H1 (cell line): ENCODE measurements at regions not wholly inside any gene's neighbourhood (a gene's known extent, or its start where the extent isn't known, plus 50 kb on each side); places are given as distances from the start of the nearest gene placed in this dataset.

ENCODE experiments used
- CTCF ChIA-PET: fragments of 300-600 bp; sonication (Branson Sonifier 250); formaldehyde crosslinking; loops from one replicate; lab custom pipeline; 2021; ENCODE audit not compliant: partially characterized antibody; lab: Charles Lee
- POLR2A ChIA-PET: fragments of 300-600 bp; sonication (Branson Sonifier 250); formaldehyde crosslinking; loops from one replicate; lab custom pipeline; 2021; ENCODE audit warnings: inconsistent platforms; ENCODE audit not compliant: partially characterized antibody; lab: Charles Lee
- DNase-seq, 2 experiments: peaks; one replicate each; pipeline versions ENCODE4 v3.0.0 to v3.0.0-alpha.2; 2010 to 2022; ENCODE audit warnings: low spot score in 2 of 2, low read depth in 1 of 2, mixed read lengths in 1 of 2
- FAIRE-seq: peaks from 2 replicates; lab custom pipeline; 2011; peaks lifted over from hg19 to GRCh38; lab: Jason Lieb, UNC
- H2AFZ ChIP-seq: 2 replicates; pipeline ENCODE4 v1.8.1; 2012; ENCODE audit warnings: low read length, inconsistent platforms
- H2AK5ac ChIP-seq: 2 replicates; pipeline ENCODE4 v1.6.1; 2013; ENCODE audit warnings: low read depth, low read length
- H2BK120ac ChIP-seq: replicated peaks from 2 replicates; pipeline ENCODE3; 2013; ENCODE audit warnings: low read depth, low read length, inconsistent platforms
- H2BK12ac ChIP-seq: 2 replicates; pipeline ENCODE4 v1.6.1; 2013; ENCODE audit warnings: low read depth, low read length
- H2BK15ac ChIP-seq: 2 replicates; pipeline ENCODE4 v1.6.1; 2013; ENCODE audit warnings: low read length
- H2BK20ac ChIP-seq: 2 replicates; pipeline ENCODE4 v1.6.1; 2013; ENCODE audit warnings: low read length
- H2BK5ac ChIP-seq: 2 replicates; pipeline ENCODE4 v1.6.1; 2013; ENCODE audit warnings: low read depth, low read length
- H3K14ac ChIP-seq: 2 replicates; pipeline ENCODE4 v1.6.1; 2013; ENCODE audit warnings: inconsistent platforms; ENCODE audit not compliant: insufficient read length
- H3K18ac ChIP-seq: 2 replicates; pipeline ENCODE4 v1.6.1; 2013; ENCODE audit warnings: low read length; ENCODE audit errors: extremely low read depth
- H3K23ac ChIP-seq: 2 replicates; pipeline ENCODE4 v1.6.1; 2013; ENCODE audit warnings: inconsistent platforms; ENCODE audit not compliant: insufficient read length
- H3K23me2 ChIP-seq: 2 replicates; pipeline ENCODE4 v1.6.1; 2013; ENCODE audit warnings: low read depth, low read length
- H3K27ac ChIP-seq: 2 replicates; pipeline ENCODE4 v1.6.1; 2011; ENCODE audit warnings: low read depth, low read length, inconsistent platforms
- H3K27me3 ChIP-seq, 4 experiments: replicated peaks in 1 of 4; 1 replicate in 1 of 4; 2 replicates in 3 of 4; pipeline versions ENCODE4 v1.6.1 to v1.8.1; 2011 to 2013; ENCODE audit warnings: low read length in 3 of 4, mild to moderate bottlenecking in 3 of 4, inconsistent platforms in 2 of 4, mixed read lengths in 2 of 4, moderate library complexity in 1 of 4; ENCODE audit not compliant: control insufficient read depth in 3 of 4, insufficient read depth in 3 of 4; ENCODE audit errors: extremely low read depth in 1 of 4
- H3K36me3 ChIP-seq, 4 experiments: 2 replicates each; pipeline versions ENCODE4 v1.6.1 to v1.8.1; 2011 to 2013; ENCODE audit warnings: mild to moderate bottlenecking in 4 of 4, low read length in 3 of 4, moderate library complexity in 2 of 4, control low read depth in 1 of 4, inconsistent platforms in 1 of 4; ENCODE audit not compliant: insufficient read depth in 4 of 4, control insufficient read depth in 2 of 4
- H3K4ac ChIP-seq: replicated peaks from 2 replicates; pipeline ENCODE3; 2013; ENCODE audit warnings: low read length, low read depth, mixed read lengths, inconsistent platforms; ENCODE audit not compliant: insufficient read length
- H3K4me1 ChIP-seq, 4 experiments: replicated peaks in 1 of 4; 1 replicate in 1 of 4; 2 replicates in 3 of 4; pipeline versions ENCODE4 v1.6.1 to v1.8.1; 2011 to 2013; ENCODE audit warnings: low read length in 3 of 4, inconsistent platforms in 2 of 4, mixed read lengths in 1 of 4; ENCODE audit not compliant: insufficient read depth in 4 of 4, control insufficient read depth in 3 of 4
- H3K4me2 ChIP-seq, 2 experiments: 2 replicates each; pipeline versions ENCODE4 v1.6.1 to v1.8.1; 2011 to 2013; ENCODE audit warnings: low read depth in 2 of 2, low read length in 2 of 2, control low read depth in 1 of 2, inconsistent platforms in 1 of 2, mild to moderate bottlenecking in 1 of 2; ENCODE audit not compliant: insufficient read depth in 1 of 2
- H3K4me3 ChIP-seq, 4 experiments: fragments of 200-600, 300-600 bp in 1 of 4; sonication (generic), shearing (Covaris generic), sonication (Bioruptor Twin) in 1 of 4; 2 replicates each; pipeline versions ENCODE4 v1.5.1 to v1.8.1; 2011 to 2016; ENCODE audit warnings: low read length in 4 of 4, low read depth in 3 of 4, control low read depth in 2 of 4, inconsistent platforms in 2 of 4, mild to moderate bottlenecking in 2 of 4, mixed read lengths in 1 of 4, moderate library complexity in 1 of 4; ENCODE audit not compliant: insufficient read depth in 2 of 4; ENCODE audit errors: extremely low read depth in 1 of 4
- H3K56ac ChIP-seq: replicated peaks from 2 replicates; pipeline ENCODE3; 2013; ENCODE audit warnings: low read depth, mild to moderate bottlenecking, mixed read lengths, low read length, inconsistent platforms; ENCODE audit not compliant: insufficient read length
- H3K79me1 ChIP-seq: 2 replicates; pipeline ENCODE4 v1.6.1; 2013; ENCODE audit warnings: low read depth, low read length, control low read depth
- H3K79me2 ChIP-seq, 2 experiments: 2 replicates each; pipeline versions ENCODE4 v1.6.1 to v1.8.1; 2012 to 2013; ENCODE audit warnings: low read length in 2 of 2, mild to moderate bottlenecking in 2 of 2, inconsistent platforms in 1 of 2; ENCODE audit not compliant: insufficient read depth in 2 of 2, control insufficient read depth in 1 of 2
- H3K9ac ChIP-seq, 4 experiments: replicated peaks in 1 of 4; 1 replicate in 1 of 4; 2 replicates in 3 of 4; pipeline versions ENCODE4 v1.6.1 to v1.8.1; 2011 to 2013; ENCODE audit warnings: low read depth in 3 of 4, low read length in 3 of 4, control low read depth in 2 of 4, mild to moderate bottlenecking in 2 of 4, moderate library complexity in 2 of 4, inconsistent platforms in 1 of 4; ENCODE audit errors: extremely low read depth in 1 of 4
- H3K9me3 ChIP-seq, 2 experiments: 2 replicates each; pipeline versions ENCODE4 v1.6.1 to v1.8.1; 2012 to 2013; ENCODE audit warnings: mild to moderate bottlenecking in 2 of 2, moderate library complexity in 2 of 2, control low read depth in 1 of 2, inconsistent platforms in 1 of 2, low read depth in 1 of 2, low read length in 1 of 2, mixed read lengths in 1 of 2; ENCODE audit not compliant: insufficient read depth in 2 of 2
- H4K20me1 ChIP-seq, 2 experiments: replicated peaks in 1 of 2; 2 replicates each; pipeline versions ENCODE3 to v1.8.1; 2011 to 2013; ENCODE audit warnings: inconsistent platforms in 2 of 2, low read length in 2 of 2, mild to moderate bottlenecking in 1 of 2; ENCODE audit not compliant: insufficient read depth in 2 of 2, control insufficient read depth in 1 of 2
- H4K5ac ChIP-seq: 2 replicates; pipeline ENCODE4 v1.6.1; 2013; ENCODE audit warnings: low read length, low read depth, mixed read lengths, inconsistent platforms; ENCODE audit not compliant: insufficient read length
- H4K8ac ChIP-seq: 2 replicates; pipeline ENCODE4 v1.8.0; 2013; ENCODE audit warnings: mild to moderate bottlenecking, moderate library complexity, low read length, inconsistent platforms; ENCODE audit not compliant: insufficient read depth; ENCODE audit errors: extremely low read depth
- H4K91ac ChIP-seq: replicated peaks from 2 replicates; pipeline ENCODE3; 2013; ENCODE audit warnings: low read length, mixed read lengths, inconsistent platforms; ENCODE audit not compliant: insufficient read length
- CBX5 ChIP-seq: fragments of 300-800, 300-1000 bp; sonication (generic); IDR thresholded peaks from 2 replicates; pipeline ENCODE4 v1.7.1; 2016; ENCODE audit warnings: antibody characterized with exemption, low read length, low read depth
- CTCF ChIP-seq, 3 experiments: IDR thresholded peaks; 1 replicate in 2 of 3; 2 replicates in 1 of 3; pipeline versions ENCODE4 v1.5.1 to v1.6.1; 2011; ENCODE audit warnings: low read length in 3 of 3, mild to moderate bottlenecking in 3 of 3, inconsistent platforms in 2 of 3, low read depth in 1 of 3, moderate library complexity in 1 of 3; ENCODE audit not compliant: insufficient read depth in 1 of 3; ENCODE audit errors: control extremely low read depth in 1 of 3
- E2F6 ChIP-seq: IDR thresholded peaks from 2 replicates; pipeline ENCODE4 v1.6.1; 2012; ENCODE audit warnings: inconsistent platforms
- EZH2 ChIP-seq: fragments of 200-600 bp; sonication (generic); IDR thresholded peaks from 2 replicates; pipeline ENCODE4 v1.7.1; 2012; ENCODE audit warnings: low read depth, mild to moderate bottlenecking, moderate library complexity, low read length, inconsistent platforms; ENCODE audit not compliant: severe bottlenecking
- MAFK ChIP-seq: IDR thresholded peaks from 2 replicates; pipeline ENCODE4 v1.6.1; 2012; ENCODE audit warnings: low read depth, mild to moderate bottlenecking, improper control_type of control experiment, low read length
- RNF2 ChIP-seq: fragments of 200-900, 300-1000 bp; sonication (generic); IDR thresholded peaks from 2 replicates; pipeline ENCODE4 v1.7.1; 2016; ENCODE audit warnings: borderline replicate concordance, low read depth, mild to moderate bottlenecking, antibody characterized with exemption, low read length; ENCODE audit not compliant: poor library complexity, severe bottlenecking; ENCODE audit errors: missing control alignments
- SRF ChIP-seq: IDR thresholded peaks from 2 replicates; pipeline ENCODE4 v1.6.1; 2011; ENCODE audit warnings: mild to moderate bottlenecking, low read depth, low read length, moderate library complexity
- TAF7 ChIP-seq: optimal IDR thresholded peaks from 2 replicates; pipeline ENCODE3; 2011; ENCODE audit warnings: low read depth, mild to moderate bottlenecking, inconsistent platforms, low read length, moderate library complexity, borderline replicate concordance
- TBP ChIP-seq: IDR thresholded peaks from 2 replicates; pipeline ENCODE4 v1.6.1; 2011; ENCODE audit warnings: low read depth, low read length, improper control_type of control experiment
- WGBS, 2 experiments: shearing (Covaris generic) in 1 of 2; methylation state at CpG; one replicate each; pipeline versions ENCODE4 v1.1.6 to v1.1.7; 2013 to 2015; ENCODE audit warnings: low lambda C conversion rate in 2 of 2, mixed read lengths in 2 of 2, inconsistent platforms in 1 of 2, low coverage in 1 of 2, missing lambda C conversion rate in 1 of 2; ENCODE audit not compliant: insufficient replicate concordance in 2 of 2, insufficient coverage in 1 of 2, insufficient read length in 1 of 2; ENCODE audit errors: extremely low coverage in 1 of 2, missing lambda C conversion rate in 1 of 2; 5-methylcytosine and 5-hydroxymethylcytosine counted together

GRCh38 chr6:88445188-88445965 is 279.2 kb upstream of the CNR1 start:
- H2BK15ac ChIP-seq, result no peak overlapping the region
- no peak overlapping the region for H3K18ac ChIP-seq
- no peak overlapping the region for H2BK120ac ChIP-seq
- H3K4ac ChIP-seq, result no peak overlapping the region
- H3K79me2 ChIP-seq, result no peaks in the 10 kb centered on the region
- H3K4me2 ChIP-seq, result no peak overlapping the region
- H3K23me2 ChIP-seq, result no peaks in the 10 kb centered on the region
- H3K27ac ChIP-seq, result no peak overlapping the region
- no peak overlapping the region for H4K5ac ChIP-seq
- no peaks in the 10 kb centered on the region for H3K27me3 ChIP-seq
- H4K20me1 ChIP-seq, result no peaks in the 10 kb centered on the region
- no peak overlapping the region for H2BK12ac ChIP-seq
- H2AFZ ChIP-seq, result no peak overlapping the region
- H3K9me3 ChIP-seq, result peaks cover 0 to 4% of the 10 kb centered on the region in 2 experiments; a peak in 1 of 4 replicates
- no peak overlapping the region for H4K91ac ChIP-seq
- no peak overlapping the region for H3K4me3 ChIP-seq
- no peaks in the 10 kb centered on the region for H3K79me1 ChIP-seq
- H4K8ac ChIP-seq, result no peak overlapping the region
- FAIRE-seq (peak; percentile 63), DNase-seq (no peak)
- H3K4me1 ChIP-seq, result no peaks in the 10 kb centered on the region
- H3K14ac ChIP-seq, result no peak overlapping the region
- H2BK20ac ChIP-seq, result no peak overlapping the region
- H3K56ac ChIP-seq, result no peak overlapping the region
- no peak overlapping the region for H3K23ac ChIP-seq
- H2BK5ac ChIP-seq, result no peak overlapping the region
- H3K36me3 ChIP-seq, result no peaks in the 10 kb centered on the region
- WGBS, 2 experiments, result 86% methylated on average over 2 of the region's 2 CpGs; no CpG with 5 or more reads in 1 of the 2 experiments
- POLR2A ChIA-PET, result no interaction called here
- H3K9ac ChIP-seq, result no peak overlapping the region
- H2AK5ac ChIP-seq, result no peak overlapping the region
- CTCF ChIA-PET, result interaction anchor here (0.8 to 1.2 kb wide), 2 partner anchors 15 to 48 kb away, joined by 3 read pairs; no protein-coding TSS in a partner anchor
- TF ChIP-seq CBX5 (no peak), TBP (no peak), SRF (no peak), E2F6 (no peak), MAFK (no peak), TAF7 (no peak), EZH2 (no peak), CTCF (IDR thresholded peaks at IDR 0.05; ENCODE audit: control extremely low read depth in 1 of 3, insufficient read depth in 1 of 3, low read depth in 1 of 3, low read length in 3 of 3) (no peak), RNF2 (no peak)
